GM06990 (cell line): ENCODE measurements at regions not wholly inside any gene's neighbourhood (a gene's known extent, or its start where the extent isn't known, plus 50 kb on each side); places are given as distances from the start of the nearest gene placed in this dataset.
"Not testable (repeated sequence)": the region's sequence is repeated elsewhere in the genome, so short reads cannot be mapped to it uniquely, and the experiment has no call there.

Source experiments
- DNase-seq: peaks from one replicate; pipeline ENCODE4 v3.0.0-alpha.2; 2011; ENCODE audit not compliant: insufficient read length; ENCODE audit errors: extremely low read depth
- H3K27me3 ChIP-seq: replicated peaks from 2 replicates; pipeline ENCODE4 v1.6.0; 2011; ENCODE audit warnings: low read length; ENCODE audit not compliant: control insufficient read depth, insufficient read depth
- H3K36me3 ChIP-seq: 2 replicates; pipeline ENCODE4 v1.5.1; 2011; ENCODE audit warnings: low read length; ENCODE audit not compliant: control insufficient read depth, insufficient read depth
- H3K4me3 ChIP-seq: replicated peaks from 2 replicates; pipeline ENCODE4 v1.5.1; 2011; ENCODE audit warnings: low read depth, mild to moderate bottlenecking, control low read depth, low read length
- TF ChIP-seq, protein P1 (sequence below): IDR thresholded peaks from 2 replicates; pipeline ENCODE4 v1.5.1; 2011; ENCODE audit warnings: low read length, control low read depth, mild to moderate bottlenecking, inconsistent platforms; ENCODE audit not compliant: insufficient read depth, poor library complexity, severe bottlenecking

GRCh38 chr1:209190591-209191261, 392.8 kb upstream of the CAMK1G start:
- Histone ChIP-seq H3K27me3 (no peaks in the 10 kb centered on the region), H3K4me3 (no peak overlapping the region), H3K36me3 (no peaks in the 10 kb centered on the region)
- peak; percentile 46 for DNase-seq
- TF ChIP-seq, protein P1, sequence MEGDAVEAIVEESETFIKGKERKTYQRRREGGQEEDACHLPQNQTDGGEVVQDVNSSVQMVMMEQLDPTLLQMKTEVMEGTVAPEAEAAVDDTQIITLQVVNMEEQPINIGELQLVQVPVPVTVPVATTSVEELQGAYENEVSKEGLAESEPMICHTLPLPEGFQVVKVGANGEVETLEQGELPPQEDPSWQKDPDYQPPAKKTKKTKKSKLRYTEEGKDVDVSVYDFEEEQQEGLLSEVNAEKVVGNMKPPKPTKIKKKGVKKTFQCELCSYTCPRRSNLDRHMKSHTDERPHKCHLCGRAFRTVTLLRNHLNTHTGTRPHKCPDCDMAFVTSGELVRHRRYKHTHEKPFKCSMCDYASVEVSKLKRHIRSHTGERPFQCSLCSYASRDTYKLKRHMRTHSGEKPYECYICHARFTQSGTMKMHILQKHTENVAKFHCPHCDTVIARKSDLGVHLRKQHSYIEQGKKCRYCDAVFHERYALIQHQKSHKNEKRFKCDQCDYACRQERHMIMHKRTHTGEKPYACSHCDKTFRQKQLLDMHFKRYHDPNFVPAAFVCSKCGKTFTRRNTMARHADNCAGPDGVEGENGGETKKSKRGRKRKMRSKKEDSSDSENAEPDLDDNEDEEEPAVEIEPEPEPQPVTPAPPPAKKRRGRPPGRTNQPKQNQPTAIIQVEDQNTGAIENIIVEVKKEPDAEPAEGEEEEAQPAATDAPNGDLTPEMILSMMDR, result peak; percentile 92

DNA sequence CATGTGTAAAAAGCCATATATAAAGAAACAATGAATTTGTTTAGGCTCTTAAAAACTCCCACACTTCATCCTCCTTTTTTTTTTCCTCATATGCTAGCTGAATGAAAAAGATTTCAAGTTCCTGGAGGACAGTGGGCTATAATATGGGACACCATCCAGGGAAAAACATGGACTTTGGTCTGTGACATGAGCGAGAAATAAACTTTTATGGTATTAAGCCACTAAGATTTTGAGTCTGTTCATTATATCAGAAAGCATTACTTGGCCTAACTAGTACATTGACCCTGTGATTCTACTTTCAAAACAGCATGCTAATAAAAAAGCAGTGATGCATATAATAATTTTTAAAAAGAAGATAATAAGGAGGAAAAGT, 392.3 kb upstream of the CAMK1G start:
- TF ChIP-seq, protein P1, result no peak
- DNase-seq, result no peak
- H3K36me3 ChIP-seq, result no peaks in the 10 kb centered on the region
- no peaks in the 10 kb centered on the region for H3K27me3 ChIP-seq
- H3K4me3 ChIP-seq, result no peak overlapping the region

GRCh38 chr1:209196140-209196539, 387.4 kb upstream of the CAMK1G start:
- DNase-seq, result no peak
- H3K36me3 ChIP-seq, result no peaks in the 10 kb centered on the region
- H3K4me3 ChIP-seq, result no peak overlapping the region
- no peaks in the 10 kb centered on the region for H3K27me3 ChIP-seq
- TF ChIP-seq, protein P1, result no peak

GRCh38 chr1:209198961-209199750, 384.4 kb upstream of the CAMK1G start:
- H3K4me3 ChIP-seq, result no peak overlapping the region
- no peaks in the 10 kb centered on the region; the same call in 1 of the 2 replicates for H3K27me3 ChIP-seq
- H3K36me3 ChIP-seq, result no peaks in the 10 kb centered on the region
- TF ChIP-seq, protein P1, result no peak
- DNase-seq, result no peak

GRCh38 chr1:209199822-209200221, 383.7 kb upstream of the CAMK1G start:
- no peaks in the 10 kb centered on the region; the same call in 1 of the 2 replicates for H3K27me3 ChIP-seq
- no peaks in the 10 kb centered on the region for H3K36me3 ChIP-seq
- TF ChIP-seq, protein P1, result no peak
- no peak for DNase-seq
- H3K4me3 ChIP-seq, result no peak overlapping the region

- not testable (repeated sequence) for DNase-seq
These were observed 381.2 kb upstream of the CAMK1G start for GRCh38 chr1:209202321-209202720.

More at GRCh38 chr1:209202321-209202720, 381.2 kb upstream of the CAMK1G start:
- not testable (repeated sequence) for H3K27me3 ChIP-seq, H3K36me3 ChIP-seq, H3K4me3 ChIP-seq
